Inflammatory macrophage treated with lipopolysaccharide for 4 hours (primary cell): ENCODE measurements at regions not wholly inside any gene's neighbourhood (a gene's known extent, or its start where the extent isn't known, plus 50 kb on each side); places are given as distances from the start of the nearest gene placed in this dataset.
"Not testable (repeated sequence)": the region's sequence is repeated elsewhere in the genome, so short reads cannot be mapped to it uniquely, and the experiment has no call there.

ENCODE experiments used
- DNase-seq: peaks from one replicate; pipeline ENCODE4 v3.0.0-alpha.2; 2020

DNA sequence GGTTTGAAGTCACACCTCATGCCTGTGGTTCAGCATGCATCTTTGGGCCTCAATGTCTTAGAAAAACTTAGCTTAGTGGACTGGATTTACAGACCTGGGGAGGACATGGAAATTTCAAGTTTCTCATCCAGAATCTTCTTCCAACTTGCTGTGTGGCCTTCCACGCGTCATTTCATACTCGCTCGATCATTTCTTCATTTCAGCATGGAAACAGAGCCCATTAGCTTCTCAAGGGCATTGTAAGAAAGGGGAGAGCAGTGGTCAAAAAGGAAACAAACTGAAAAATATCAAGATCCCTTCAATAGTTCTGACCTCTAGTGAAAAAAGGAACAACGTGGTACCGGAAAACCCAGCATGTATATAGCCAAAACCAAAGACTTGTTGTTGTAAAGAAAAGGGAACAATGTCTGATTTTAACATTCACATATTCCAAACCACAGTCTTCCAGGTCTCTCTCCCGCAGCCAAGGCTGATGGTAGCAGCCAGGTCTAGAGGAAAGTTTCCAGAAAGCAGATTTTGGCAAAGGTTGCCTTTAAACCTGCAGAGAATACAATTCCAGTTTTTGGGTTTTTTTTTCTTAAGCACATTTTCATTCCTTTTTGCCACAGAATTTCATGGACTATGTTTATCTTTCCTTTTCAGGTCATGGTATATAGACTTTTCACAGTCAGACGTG is 97.0 kb upstream of the CDC42BPA start:
- no peak for DNase-seq

DNA sequence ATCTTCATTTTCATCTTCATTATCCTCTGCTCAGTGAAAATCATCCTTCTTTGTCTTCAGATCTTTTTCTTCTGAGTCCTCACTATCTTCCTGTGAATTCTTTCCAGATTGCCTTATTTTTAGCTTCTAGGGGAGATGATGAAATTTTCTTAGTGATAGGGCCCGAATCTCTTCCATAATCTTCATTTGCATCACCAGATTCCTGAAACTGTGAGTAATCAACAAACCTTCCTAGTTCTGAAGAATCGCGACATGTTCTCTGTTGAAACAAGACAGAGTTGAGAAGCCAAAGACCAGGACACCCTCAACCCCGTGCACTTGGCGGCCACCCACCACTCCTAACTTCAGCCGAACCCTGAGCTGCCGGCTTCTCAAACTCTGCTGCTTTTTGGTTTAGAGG is 92.8 kb upstream of the CDC42BPA start:
- DNase-seq: no peak

DNA sequence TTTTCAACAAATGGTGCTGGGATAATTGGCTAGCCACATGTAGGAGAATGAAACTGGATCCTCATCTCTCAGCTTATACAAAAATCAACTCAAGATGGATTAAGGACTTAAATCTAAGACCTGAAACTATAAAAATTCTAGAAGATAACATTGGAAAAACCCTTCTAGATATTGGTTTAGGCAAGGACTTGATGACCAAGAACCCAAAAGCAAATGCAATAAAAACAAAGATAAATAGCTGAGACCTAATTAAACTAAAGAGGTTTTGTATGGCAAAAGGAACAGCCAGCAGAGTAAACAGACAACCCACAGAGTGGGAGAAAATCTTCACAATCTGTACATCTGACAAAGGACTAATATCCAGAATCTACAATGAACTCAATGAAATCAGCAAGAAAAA is 88.0 kb upstream of the CDC42BPA start:
- not testable (repeated sequence) for DNase-seq

DNA sequence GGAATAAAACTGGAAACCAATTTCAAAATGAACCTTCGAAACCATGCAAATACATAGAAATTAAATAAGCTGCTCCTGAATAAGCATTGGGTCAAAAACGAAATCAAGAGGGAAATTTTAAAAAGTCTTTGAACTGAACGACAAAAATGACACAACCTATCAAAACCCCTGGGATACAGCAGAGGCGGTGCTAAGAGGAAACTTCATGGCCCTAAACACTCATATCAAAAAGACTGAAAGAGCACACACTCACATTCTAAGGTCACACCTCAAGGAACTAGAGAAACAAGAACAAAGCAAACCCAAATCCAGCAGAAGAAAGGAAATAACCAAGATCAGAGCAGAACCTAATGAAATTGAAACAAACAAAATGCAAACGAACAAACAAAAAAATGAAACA is 85.2 kb upstream of the CDC42BPA start:
- DNase-seq: no peak

DNA sequence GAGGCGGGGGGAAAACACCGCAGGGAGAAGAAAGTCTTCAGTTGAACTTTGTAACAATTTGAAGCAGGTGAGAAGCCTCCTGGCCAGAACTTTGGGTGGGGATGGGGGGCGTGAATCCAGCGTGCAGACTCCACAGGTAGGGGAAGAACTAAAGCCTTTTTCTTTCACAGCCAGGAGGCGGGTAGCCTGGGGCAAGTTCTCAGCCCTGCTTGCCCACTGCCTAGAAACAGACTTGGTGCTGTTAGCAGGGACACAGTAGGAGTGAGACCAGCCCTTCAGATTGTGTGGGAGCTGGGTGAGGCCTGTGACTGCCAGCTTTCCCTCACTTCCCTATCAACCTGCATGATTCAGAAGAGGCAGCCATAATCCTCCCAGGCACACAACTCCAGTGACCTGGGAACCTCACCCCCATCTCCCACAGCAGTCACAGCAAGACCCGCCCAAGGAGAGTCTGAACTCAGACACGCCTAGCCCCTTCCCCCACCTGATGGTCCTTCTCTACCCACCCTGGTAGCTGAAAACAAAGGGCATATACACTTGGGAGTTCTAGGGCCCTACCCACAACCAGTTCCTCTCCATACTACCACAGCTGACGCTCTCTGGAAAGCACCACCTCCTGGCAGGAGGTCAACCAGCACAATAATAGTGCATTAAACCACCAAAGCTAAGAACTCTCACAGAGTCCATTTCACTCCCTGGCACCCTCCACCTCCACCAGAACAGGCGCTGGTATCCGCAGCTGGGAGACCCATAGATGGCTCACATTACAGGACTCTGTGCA is 83.5 kb upstream of the CDC42BPA start:
- DNase-seq: no peak

DNA sequence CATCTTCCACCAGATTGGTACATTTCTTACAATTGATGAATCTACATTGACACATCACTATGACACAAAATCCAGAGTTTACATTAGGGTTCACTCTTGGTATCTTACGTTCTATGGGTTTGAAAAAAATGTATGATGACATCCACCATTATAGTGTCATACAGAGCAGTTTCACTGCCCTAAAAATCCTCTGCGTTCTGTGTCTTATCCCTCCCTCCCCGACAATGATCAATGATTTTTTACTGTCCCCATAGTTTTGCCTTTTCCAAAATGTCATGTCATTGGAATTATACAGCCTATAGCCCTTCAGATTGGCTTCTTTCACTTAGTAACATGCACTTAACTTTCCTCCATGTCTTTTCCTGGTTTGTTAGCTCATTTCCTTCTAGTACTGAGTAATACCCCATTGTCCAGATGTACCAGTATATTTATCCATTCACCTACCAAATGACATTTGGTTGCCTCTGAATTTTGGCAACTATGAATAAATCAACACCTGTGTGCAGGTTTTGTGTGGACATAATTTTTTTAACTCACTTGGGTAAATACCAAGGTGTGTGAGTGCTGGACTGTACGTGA is 80.9 kb upstream of the CDC42BPA start:
- no peak for DNase-seq

DNA sequence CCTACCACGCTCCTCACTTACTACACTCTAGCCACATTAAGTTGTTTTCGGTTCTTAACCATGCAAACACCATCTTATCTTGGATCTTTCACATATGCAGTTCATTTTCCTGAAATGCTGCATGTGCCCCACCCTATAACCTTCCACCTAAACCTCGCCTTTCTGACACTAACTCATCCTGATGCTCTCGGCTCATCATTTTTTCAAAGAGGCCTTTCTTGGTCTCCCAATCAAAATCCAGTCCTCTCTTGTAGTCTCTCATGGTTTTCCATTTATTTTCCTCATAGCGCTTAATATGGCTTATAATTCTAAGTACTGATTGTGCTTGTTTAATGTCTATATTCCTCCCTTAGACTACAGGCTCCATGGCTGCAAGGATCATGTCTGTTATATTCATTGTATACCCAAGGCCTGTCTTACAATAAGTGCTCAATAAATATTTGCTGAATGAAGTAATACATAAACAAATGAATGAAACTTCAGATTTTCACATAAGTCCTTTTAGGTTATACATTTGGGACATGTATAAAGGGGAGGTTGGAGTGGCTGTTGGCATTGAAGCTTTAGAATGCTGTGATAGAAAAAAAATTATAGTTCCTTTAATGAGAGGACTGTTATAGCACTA is 79.2 kb upstream of the CDC42BPA start:
- no peak for DNase-seq

DNA sequence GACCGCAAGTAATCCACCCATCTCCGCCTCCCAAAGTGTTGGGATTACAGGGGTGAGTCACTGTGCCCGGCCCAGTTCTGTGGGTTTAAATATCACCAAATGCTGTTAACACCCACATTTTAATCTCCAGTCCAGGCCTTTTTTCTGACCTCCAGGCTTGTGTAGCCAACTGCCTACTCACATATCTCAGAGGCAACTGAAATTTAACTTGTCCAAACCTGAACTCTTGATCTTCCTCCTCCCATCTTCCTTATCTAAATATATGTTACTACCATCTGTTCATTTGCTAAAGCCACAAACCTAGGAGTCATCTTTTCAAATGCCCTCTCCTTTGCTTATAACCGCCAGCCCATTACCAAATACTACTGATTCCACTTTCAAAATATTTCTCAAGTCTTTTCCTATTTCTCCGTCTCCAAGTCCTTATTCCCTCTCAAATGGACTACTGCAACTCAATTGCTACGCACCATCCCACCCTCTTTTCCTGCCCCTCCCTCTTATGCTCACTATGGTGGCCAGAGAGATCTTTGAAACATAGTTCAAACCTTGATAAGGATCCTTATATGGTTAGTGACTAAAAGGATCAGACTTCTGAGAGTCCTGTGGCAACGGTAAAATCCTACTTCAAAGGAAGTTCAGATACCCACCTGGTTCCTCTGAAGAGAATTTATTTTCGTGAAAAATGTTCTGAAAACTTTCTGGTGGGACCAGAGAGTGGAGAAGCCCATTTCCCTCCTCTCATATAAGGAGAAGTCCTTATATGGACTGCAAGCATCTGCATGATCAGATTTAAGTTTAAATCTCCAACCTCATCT is 78.5 kb upstream of the CDC42BPA start:
- no peak for DNase-seq

DNA sequence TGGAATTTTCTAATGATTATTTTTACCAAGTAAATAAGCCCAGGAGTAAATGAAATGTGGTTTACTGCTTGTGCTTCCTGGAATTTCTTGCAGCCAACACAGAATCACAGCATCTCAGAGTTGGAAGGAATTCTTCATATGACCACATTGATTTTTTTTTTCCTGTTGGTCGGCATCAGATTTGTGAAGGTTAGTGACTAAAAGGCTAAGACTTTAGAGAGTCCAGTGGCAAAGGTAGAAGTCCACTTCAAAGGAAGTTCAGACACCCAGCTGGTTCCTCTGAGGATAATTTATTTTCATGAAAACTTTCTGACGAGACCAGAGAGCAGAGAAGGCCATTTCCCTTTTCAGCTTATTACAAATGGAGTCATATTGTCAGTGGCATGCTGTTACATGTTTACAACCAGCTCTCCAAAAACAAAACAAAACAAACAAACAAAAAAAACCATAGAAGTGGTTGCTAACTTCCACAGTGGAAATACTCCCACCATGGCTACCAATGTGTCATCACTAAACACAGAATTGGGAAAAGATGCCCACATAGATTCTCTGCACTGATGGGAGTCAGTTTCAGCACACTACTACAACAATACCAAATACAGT is 77.2 kb upstream of the CDC42BPA start:
- no peak for DNase-seq

DNA sequence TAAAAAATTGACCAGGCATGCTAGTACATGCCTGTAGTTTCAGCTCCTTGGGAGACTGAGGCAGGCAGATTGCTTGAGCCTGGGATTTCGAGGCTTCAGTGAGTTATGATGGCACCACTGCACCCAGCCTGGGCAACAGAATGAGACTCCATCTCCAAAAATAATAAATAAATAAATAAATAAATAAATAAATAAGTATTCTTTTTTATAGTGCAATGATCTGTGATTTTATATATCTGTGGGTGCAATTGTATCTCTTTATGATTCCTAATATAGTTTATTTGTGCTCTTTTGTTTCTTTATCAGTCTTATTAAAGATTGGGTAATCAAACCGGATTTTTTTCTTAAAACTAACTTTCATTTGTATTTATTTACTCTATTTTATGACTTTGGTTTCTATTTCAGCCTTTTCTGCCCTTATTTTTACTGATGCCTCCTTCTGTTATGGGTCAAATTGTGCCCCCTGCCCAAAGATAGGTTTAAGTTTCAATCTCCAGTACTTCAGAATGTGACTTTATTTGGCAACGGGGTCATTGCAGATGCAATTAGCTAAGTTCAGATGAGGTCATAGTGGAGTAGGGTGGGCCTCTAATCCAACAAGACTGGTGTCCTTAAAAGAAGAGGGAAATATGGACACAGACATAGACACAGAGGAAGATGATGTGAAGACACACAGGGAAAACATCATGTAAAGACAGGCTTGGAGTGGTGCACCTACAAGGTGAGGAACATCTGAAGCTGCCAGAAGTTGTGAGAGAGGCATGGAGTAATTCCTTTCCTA is 74.9 kb upstream of the CDC42BPA start:
- no peak for DNase-seq

DNA sequence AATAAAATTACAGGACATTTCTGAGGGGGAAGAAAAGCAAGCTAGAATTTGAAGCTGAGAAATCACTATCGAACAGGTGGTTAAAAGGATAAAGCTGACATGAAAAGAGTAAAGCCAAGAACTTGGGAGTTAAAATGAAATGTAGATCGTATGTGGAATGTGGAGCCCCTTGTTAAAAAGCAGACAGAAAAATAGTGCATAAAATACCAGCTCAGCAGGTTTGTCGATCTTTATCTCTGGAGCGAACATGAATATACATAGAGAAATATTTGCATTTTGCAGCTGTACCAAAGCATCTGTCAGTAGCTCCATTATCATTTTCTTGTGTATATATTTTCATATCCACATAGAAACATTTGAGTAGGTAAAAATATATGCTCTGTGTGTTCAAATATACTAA is 73.6 kb upstream of the CDC42BPA start:
- DNase-seq: no peak

DNA sequence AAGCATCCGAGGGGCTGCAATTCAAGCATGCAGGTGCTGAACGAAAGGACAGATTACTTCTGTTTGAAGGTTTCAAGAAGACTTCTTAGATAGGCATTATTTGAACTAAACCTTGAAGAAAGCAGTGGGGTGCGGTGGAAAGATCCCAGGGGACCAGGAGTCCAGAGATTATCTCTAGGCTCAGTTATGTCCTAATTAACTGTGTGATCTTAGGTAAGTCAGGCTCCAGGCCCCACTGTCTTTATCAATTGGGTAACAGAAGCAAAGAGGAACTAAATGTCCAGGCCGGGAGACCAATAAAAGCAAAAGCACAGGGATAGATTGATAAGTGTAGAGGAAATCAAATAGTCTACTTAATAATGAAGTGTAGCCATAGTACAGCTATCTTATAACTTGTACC is 72.9 kb upstream of the CDC42BPA start:
- no peak for DNase-seq

DNA sequence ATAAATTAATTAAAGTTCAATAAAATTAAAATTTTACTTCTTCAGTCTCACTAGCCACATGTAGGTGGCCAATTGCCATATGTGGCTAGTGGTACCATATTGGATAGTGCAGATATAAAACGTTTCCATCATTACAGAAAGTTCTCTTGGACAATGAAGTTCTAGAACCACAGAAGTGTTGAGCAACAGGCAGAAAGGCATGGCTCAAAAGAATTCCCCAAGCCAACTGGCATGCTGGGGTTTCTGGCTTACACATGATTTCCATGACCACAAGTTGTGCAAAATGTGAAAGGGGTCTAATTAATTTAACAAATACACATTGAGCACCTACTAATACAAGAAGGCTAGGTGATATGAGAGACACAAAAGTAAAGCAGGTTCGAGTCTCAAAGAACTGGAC is 72.2 kb upstream of the CDC42BPA start:
- DNase-seq: no peak

DNA sequence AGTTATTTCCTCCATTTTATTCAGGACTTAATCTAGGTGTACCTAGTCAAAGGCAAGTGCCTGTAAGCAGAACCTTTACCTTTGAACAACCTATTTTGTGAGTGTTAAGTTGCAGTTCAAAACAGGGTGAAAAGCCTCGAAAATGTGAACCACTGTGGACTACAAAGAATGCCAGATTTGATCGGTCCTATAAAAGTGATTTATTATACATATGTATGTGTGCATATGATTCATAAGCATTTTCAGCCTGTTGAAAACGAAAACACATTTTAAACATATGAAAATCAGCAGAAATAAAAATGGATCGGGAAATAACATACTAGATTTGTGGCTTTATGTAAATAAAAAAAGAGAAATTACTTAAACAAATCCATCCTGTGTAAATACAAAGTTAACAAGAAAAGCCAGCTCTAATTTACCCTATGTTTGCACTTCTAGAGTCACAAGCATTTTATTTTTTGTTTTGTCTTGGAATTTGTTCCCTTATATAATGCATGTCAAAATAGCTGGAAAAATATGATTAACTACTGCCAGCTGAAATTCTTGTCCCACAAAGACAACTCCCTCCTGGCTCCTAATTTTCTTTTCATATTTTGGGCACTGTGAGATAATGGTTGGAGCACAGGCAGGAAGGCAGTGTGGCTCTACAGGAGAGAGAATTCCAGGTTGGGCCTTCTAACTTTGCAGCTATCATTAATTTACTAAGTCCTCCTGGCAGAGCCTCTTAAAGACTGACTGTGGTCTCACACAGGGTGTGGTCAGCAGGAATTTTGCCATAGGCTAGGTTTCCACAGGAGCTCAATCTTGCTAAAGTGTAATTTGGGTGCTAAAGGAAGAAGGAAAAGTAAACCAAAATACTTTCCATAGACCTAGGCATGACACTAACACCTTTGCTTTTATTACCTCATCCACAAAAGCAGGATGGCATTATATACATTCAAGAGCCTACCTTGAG is 70.2 kb upstream of the CDC42BPA start:
- no peak for DNase-seq

DNA sequence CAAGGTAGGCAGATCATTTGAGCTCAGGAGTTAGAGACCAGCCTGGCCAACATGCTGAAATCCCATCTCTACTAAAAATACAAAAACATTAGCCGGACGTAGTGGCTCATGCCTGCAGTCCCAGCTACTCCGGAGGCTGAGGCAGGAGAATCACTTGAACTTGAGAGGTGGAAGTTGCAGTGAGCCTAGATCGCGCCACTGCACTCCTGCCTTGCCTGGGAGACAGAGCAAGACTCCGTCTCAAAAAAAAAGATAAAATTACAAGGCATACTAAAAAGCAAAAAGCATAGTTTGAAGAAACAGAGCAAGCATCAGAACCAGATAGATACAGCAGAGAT is 61.2 kb upstream of the CDC42BPA start:
- no peak for DNase-seq

DNA sequence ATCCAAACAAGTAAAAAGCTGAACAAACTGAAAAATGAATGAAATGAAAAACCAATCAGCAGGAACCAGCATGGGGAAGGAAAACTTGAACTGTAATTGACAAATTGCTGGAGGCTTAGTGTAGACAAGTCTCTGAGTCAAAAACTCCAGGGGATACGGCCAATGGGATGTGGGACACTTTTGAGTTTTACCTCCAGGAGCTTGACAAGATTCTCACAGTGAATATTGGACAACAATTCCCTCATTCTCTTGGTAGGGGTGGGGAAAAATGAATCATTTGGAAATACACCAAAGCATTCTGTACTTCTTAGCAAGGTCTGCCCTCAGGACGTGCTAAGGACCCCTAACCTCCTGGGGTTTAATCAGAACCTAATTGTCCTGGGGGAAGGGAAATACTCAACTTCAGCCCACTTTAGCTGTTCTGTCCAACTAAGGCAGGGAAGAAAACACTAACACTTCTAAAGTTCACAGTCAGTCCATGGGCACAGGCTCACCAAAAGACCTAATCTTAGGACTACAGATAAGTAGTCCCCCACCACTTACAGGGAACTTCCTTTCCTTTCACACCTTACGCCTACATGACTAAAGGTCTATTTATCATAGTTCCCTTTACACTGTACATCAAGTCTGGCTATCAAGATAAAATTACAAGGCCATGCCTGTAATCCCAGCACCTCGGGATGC is 60.7 kb upstream of the CDC42BPA start:
- no peak for DNase-seq

DNA sequence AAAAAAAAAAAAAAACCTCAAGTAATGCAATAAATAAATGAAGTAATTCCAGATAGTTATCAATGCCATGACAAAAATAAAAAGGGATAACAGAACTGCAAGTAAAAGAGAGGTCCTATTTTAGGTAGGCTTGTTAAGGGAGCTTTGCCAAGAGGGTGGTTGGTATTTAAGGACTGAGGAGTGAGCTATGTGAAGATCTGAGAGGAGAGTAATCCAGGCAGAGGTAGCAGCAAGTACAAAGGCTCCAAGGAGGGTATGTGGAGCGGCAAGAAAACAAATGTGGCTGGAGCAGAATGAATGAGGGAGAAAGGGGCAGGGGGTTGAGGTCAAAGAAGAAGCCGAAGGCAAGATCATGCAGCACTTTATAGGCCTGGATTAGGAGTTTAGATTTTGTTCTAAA is 59.9 kb upstream of the CDC42BPA start:
- no peak for DNase-seq

DNA sequence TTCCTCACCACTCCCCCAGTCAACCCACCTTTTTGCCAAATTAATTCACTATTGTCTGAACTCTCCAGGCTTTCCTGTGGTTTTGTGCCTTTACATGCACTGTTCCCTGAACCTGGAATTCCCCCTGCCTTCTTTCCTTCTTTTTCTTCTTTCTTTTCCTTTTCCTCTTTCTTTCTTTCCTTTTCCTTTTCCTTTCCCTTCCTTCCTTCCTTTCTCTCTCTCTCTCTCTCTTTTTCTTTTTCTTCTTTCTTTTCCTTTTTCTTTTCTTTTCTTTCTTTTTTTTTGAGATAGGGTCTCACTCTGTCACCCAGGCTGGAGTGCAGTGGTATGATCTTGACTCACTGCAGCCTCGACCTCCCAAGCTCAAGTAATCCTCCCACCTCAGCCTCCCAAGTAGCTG is 56.6 kb upstream of the CDC42BPA start:
- DNase-seq: no peak

DNA sequence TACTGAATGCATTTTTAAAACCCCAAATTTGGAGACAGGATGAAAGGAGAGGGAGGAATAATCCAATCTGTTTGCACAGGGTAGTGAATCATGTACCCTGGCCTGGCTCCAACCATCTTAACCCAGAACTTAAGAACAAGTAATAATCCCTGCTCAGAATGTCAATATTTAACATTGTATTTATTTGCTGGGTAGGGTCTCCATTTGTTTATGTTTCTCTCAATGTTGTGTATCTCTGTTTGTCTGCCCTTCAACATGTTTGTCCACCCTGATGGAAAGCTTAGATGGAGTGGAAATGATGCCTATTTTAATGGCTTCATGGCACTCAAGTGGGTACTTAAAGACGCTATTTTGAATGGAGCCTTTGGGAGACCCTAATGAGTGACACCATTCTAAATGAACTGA is 54.4 kb upstream of the CDC42BPA start:
- DNase-seq: no peak
